ENCODE measurements at regions not wholly inside any gene's neighbourhood (a gene's known extent, or its start where the extent isn't known, plus 50 kb on each side); places are given as distances from the start of the nearest gene placed in this dataset.
"Not testable (repeated sequence)": the region's sequence is repeated elsewhere in the genome, so short reads cannot be mapped to it uniquely, and the experiment has no call there.

- DNase-seq = no peak
Measured at GRCh38 chr6:16901782-16902181, 140.5 kb upstream of the ATXN1 start.

GRCh38 chr6:16901306-16901705, 140.0 kb upstream of the ATXN1 start:
- DNase-seq = no peak

GRCh38 chr6:16898640-16899396, 137.6 kb upstream of the ATXN1 start:
- DNase-seq = no peak

- DNase-seq = no peak
Measured at GRCh38 chr6:16897669-16898068, 136.4 kb upstream of the ATXN1 start.

- DNase-seq = no peak
Measured at GRCh38 chr6:16894301-16894700, 133.0 kb upstream of the ATXN1 start.

- not testable (repeated sequence) for DNase-seq
Measured at GRCh38 chr6:16891110-16891509, 129.8 kb upstream of the ATXN1 start.

GRCh38 chr6:16885411-16886160, 124.3 kb upstream of the ATXN1 start:
- DNase-seq = no peak

GRCh38 chr6:16884526-16884925, 123.3 kb upstream of the ATXN1 start:
- DNase-seq = no peak

- DNase-seq = no peak
Measured at GRCh38 chr6:16883414-16883813, 122.2 kb upstream of the ATXN1 start.

GRCh38 chr6:16882230-16882629, 121.0 kb upstream of the ATXN1 start:
- no peak for DNase-seq

- not testable (repeated sequence) for DNase-seq
Measured at GRCh38 chr6:16876852-16877251, 115.6 kb upstream of the ATXN1 start.

- DNase-seq = no peak
Measured at GRCh38 chr6:16876201-16876600, 114.9 kb upstream of the ATXN1 start.

- DNase-seq = no peak
Measured at GRCh38 chr6:16873698-16874097, 112.4 kb upstream of the ATXN1 start.

GRCh38 chr6:16872543-16873235, 111.4 kb upstream of the ATXN1 start:
- no peak for DNase-seq

GRCh38 chr6:16871047-16871446, 109.8 kb upstream of the ATXN1 start:
- DNase-seq = no peak

GRCh38 chr6:16868968-16869367, 107.7 kb upstream of the ATXN1 start:
- DNase-seq = no peak

GRCh38 chr6:16857969-16858592, 96.8 kb upstream of the ATXN1 start:
- no peak for DNase-seq

GRCh38 chr6:16855460-16855859, 94.2 kb upstream of the ATXN1 start:
- DNase-seq = no peak

- no peak for DNase-seq
Measured at GRCh38 chr6:16854986-16855385, 93.7 kb upstream of the ATXN1 start.

- no peak for DNase-seq
Measured at GRCh38 chr6:16852671-16853070, 91.4 kb upstream of the ATXN1 start.

GRCh38 chr6:16851758-16852157, 90.5 kb upstream of the ATXN1 start:
- DNase-seq = no peak

GRCh38 chr6:16851044-16851540, 89.8 kb upstream of the ATXN1 start:
- no peak for DNase-seq

- DNase-seq = no peak
Measured at GRCh38 chr6:16850681-16851026, 89.4 kb upstream of the ATXN1 start.

Measured in activated CD4-positive, alpha-beta T cell treated with anti-CD3 and anti-CD28 coated beads for 1 hour (primary cell).